Common myeloid progenitor, CD34-positive (primary cell): ENCODE measurements at regions not wholly inside any gene's neighbourhood (a gene's known extent, or its start where the extent isn't known, plus 50 kb on each side); places are given as distances from the start of the nearest gene placed in this dataset.

ENCODE experiments used
- CTCF ChIA-PET: fragments of 350-600 bp; sonication (Branson Sonifier 250); formaldehyde crosslinking; loops from one replicate; lab custom pipeline; 2021; ENCODE audit warnings: antibody characterized with exemption; lab: Charles Lee
- POLR2A ChIA-PET: fragments of 350-600 bp; sonication (Branson Sonifier 250); formaldehyde crosslinking; loops from one replicate; lab custom pipeline; 2021; ENCODE audit warnings: antibody characterized with exemption; lab: Charles Lee
- DNase-seq, 3 donors: peaks; one replicate each; pipeline versions ENCODE4 v3.0.0 to v3.0.0-alpha.2; 2013
- H3K27ac ChIP-seq, 2 experiments: 1 replicate in 1 of 2; 2 replicates in 1 of 2; pipeline ENCODE4 v1.7.0; 2013; ENCODE audit warnings: inconsistent platforms in 2 of 2, low read length in 2 of 2, mild to moderate bottlenecking in 2 of 2, low read depth in 1 of 2, moderate library complexity in 1 of 2; ENCODE audit not compliant: severe bottlenecking in 2 of 2, insufficient read depth in 1 of 2, poor library complexity in 1 of 2
- H3K27me3 ChIP-seq, 5 experiments: replicated peaks in 2 of 5; 1 replicate in 3 of 5; 2 replicates in 2 of 5; pipeline versions ENCODE4 v1.6.1 to v1.7.0; 2013; ENCODE audit warnings: low read length in 4 of 5, mild to moderate bottlenecking in 2 of 5, moderate library complexity in 2 of 5, inconsistent platforms in 1 of 5; ENCODE audit not compliant: insufficient read depth in 5 of 5, control insufficient read depth in 4 of 5
- H3K36me3 ChIP-seq, 4 experiments: 1 replicate in 2 of 4; 2 replicates in 2 of 4; pipeline versions ENCODE4 v1.6.1 to v1.7.0; 2013; ENCODE audit warnings: low read length in 3 of 4, control low read depth in 1 of 4, mild to moderate bottlenecking in 1 of 4; ENCODE audit not compliant: control insufficient read depth in 4 of 4, insufficient read depth in 4 of 4
- H3K4me1 ChIP-seq, 4 experiments: 1 replicate in 3 of 4; 2 replicates in 1 of 4; pipeline versions ENCODE4 v1.6.1 to v1.7.1; 2013; ENCODE audit warnings: low read length in 3 of 4, mild to moderate bottlenecking in 3 of 4, control low read depth in 1 of 4, inconsistent platforms in 1 of 4, moderate library complexity in 1 of 4; ENCODE audit not compliant: control insufficient read depth in 4 of 4, insufficient read depth in 4 of 4; ENCODE audit errors: control extremely low read depth in 1 of 4
- H3K4me3 ChIP-seq, 7 experiments: 1 replicate in 4 of 7; 2 replicates in 3 of 7; pipeline versions ENCODE4 v1.5.1 to v1.7.0; 2013; ENCODE audit warnings: mild to moderate bottlenecking in 7 of 7, low read length in 6 of 7, moderate library complexity in 6 of 7, inconsistent platforms in 2 of 7, low read depth in 2 of 7, control low read depth in 1 of 7; ENCODE audit not compliant: insufficient read depth in 4 of 7, control insufficient read depth in 1 of 7; ENCODE audit errors: extremely low read depth in 1 of 7
- H3K9me3 ChIP-seq, 5 experiments: 1 replicate in 4 of 5; 2 replicates in 1 of 5; pipeline versions ENCODE4 v1.6.1 to v1.7.1; 2013; ENCODE audit warnings: low read length in 4 of 5, mild to moderate bottlenecking in 2 of 5, inconsistent platforms in 1 of 5, low read depth in 1 of 5, moderate library complexity in 1 of 5; ENCODE audit not compliant: control insufficient read depth in 4 of 5, insufficient read depth in 2 of 5; ENCODE audit errors: control extremely low read depth in 1 of 5
- WGBS: methylation state at CpG from one replicate; pipeline ENCODE4 v1.1.5; 2013; ENCODE audit not compliant: insufficient coverage; 5-methylcytosine and 5-hydroxymethylcytosine counted together

DNA sequence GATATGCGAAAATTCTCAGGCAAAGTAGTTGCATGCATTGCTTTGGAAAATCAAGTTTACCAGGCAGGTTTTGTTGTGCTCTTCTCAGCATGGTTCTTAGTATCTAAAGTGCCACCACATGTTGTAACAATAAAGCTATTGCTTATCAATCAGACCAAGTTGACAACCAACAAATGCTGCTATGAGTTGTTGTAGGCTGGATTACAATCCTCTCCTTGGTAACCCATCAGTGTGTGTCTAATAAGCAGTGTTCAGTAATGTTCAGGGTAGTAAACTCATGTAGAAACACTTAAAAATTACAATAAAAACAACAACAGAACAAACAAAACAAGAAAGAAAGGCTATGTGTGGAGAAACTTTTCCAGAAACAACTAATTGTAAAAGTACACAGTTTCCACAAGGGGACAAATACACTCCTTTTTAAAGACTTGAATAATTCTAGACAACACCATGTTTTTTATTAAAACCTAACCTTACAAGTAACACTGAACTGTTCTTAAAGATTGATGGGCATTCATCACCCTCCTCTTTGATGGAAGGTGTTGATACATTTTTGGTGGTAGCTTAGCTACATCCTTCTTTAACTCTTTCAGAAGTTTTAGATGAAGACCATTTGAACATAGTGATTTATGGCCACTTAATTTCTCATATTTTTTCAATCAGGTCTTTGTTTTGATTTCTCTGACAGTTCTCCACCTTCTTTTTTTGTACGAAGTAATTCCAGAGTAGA is 370.9 kb upstream of the SEMA3A start:
- 89% methylated on average over 1 of the region's 2 CpGs for WGBS
- Histone ChIP-seq H3K9me3 (peaks cover 0 to 1% (median 0%) of the 10 kb centered on the region in 5 experiments), H3K27ac (no peak overlapping the region), H3K27me3 (no peaks in the 10 kb centered on the region), H3K4me1 (no peaks in the 10 kb centered on the region), H3K4me3 (no peak overlapping the region), H3K36me3 (no peaks in the 10 kb centered on the region)
- ChIA-PET CTCF (no interaction called here), POLR2A (no interaction called here)
- no peak for DNase-seq

DNA sequence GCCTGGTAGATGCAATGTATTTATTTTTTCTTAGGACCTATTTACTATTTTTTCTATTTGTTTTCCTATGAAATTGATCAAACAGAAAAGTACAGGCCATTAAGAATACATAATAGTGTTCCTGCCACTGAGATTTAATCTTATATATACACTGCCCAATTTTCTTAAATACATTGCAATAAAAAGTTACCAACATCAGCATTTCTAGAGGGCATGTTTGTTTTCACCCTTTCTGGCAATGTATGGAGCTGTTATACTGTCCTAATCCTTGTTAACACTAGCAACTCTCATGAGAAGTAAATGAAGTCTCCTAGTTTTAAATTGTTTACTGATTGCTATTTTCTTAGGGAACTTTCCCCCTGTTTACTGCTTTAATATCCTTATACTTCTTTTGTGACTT is 359.1 kb upstream of the SEMA3A start:
- H3K4me1 ChIP-seq = no peaks in the 10 kb centered on the region
- H3K36me3 ChIP-seq = no peaks in the 10 kb centered on the region
- H3K4me3 ChIP-seq = no peak overlapping the region
- H3K9me3 ChIP-seq = peaks cover 0 to 7% (median 0%) of the 10 kb centered on the region in 5 experiments
- POLR2A ChIA-PET = no interaction called here
- H3K27me3 ChIP-seq = no peaks in the 10 kb centered on the region
- no peak for DNase-seq
- H3K27ac ChIP-seq = no peak overlapping the region
- CTCF ChIA-PET = no interaction called here

DNA sequence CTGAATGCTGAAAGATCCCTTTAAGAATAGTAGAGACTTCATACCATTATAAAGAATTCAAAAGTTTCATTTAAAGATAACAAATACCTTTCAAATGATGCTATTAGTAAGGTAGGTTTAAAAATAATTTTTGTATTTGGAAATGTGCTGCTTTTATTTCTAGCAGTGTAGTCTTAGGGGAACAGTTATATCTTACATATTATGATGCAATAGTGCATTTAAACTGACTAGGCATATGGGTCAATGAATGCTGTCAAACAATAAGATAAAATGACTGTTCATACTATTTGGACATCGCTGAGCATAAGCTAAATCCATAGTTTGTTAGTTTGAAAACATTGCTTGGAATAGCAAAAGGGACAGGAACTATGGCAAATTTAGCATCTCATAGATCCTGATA is 354.8 kb upstream of the SEMA3A start:
- DNase-seq = no peak
- WGBS = no CpG with 5 or more reads among the region's 1 CpG
- H3K27me3 ChIP-seq = no peaks in the 10 kb centered on the region
- no peaks in the 10 kb centered on the region for H3K9me3 ChIP-seq
- no peaks in the 10 kb centered on the region for H3K36me3 ChIP-seq
- H3K4me1 ChIP-seq = no peaks in the 10 kb centered on the region
- no peak overlapping the region for H3K4me3 ChIP-seq
- H3K27ac ChIP-seq = no peak overlapping the region
- CTCF ChIA-PET = no interaction called here
- POLR2A ChIA-PET = no interaction called here

DNA sequence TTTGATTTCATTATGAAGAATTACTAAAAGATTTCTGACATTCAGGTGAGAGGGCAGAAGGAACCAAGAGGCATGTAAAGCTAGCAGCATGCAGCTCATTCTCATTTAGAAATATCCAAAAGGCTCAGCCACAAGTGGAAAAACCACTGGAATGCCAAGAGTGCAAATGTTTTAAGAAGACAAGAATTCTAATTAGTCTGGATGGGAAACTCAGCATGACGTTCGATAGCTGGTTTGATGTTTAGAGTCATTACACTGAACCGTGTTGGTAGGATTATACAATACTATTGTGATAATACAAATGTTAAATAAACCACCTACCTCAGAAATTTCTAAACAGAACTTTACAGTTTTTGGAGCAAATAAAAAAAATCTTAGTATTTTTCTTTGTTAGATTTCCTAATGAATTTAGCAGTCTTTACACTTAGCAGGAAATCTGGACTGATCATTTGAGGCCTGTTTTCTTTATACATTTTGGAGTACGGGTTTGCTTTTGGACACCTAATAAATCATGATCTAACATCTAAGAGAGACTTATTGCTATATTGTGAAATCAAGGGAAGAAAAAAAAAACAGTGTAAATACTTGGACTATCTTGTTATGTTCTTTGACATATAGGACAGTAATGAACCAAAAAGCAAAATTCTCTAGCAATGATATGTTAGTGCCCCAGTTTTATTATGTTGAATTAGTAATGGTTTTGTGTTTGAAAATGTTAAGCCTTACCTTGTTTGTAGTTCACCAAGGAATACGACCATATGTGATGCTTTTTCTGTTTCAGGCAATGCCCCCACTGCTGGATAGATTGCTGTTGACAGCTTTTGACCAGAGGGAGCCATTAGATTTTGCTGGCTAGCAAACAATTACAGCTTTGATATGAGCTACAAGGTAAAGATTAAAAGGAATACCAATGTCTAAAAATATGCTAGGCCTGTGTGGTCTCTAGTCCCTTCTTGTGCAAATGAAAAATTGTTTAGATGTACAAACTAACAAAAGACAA is 354.1 kb upstream of the SEMA3A start:
- Histone ChIP-seq H3K9me3 (no peaks in the 10 kb centered on the region), H3K36me3 (no peaks in the 10 kb centered on the region), H3K27me3 (no peaks in the 10 kb centered on the region), H3K4me3 (no peak overlapping the region), H3K27ac (no peak overlapping the region), H3K4me1 (no peaks in the 10 kb centered on the region)
- ChIA-PET CTCF (no interaction called here), POLR2A (no interaction called here)
- 100% methylated on average over 1 of the region's 5 CpGs for WGBS
- no peak for DNase-seq

DNA sequence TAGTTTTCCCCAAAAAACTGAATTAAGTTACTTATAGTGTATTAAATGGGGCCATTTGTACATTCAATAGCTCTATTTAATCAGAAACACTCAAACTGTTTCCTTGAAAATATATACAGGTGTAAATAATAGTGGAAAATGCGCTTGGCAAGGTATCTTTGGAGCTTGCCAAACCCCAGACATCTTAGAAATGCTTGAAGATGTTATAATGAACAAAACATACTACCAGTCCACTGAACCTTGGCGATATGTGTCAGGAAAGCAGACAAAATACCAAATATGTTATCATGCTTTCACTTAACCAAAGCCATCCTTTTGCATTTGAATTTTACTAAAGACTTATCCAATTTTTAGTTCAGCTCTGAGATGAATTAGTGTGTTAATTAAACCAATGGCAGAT is 352.7 kb upstream of the SEMA3A start:
- H3K27me3 ChIP-seq = no peaks in the 10 kb centered on the region
- CTCF ChIA-PET = interaction anchor here (0.9 to 1.2 kb wide), 2 partner anchors 8 to 101 kb away, joined by 3 read pairs; no protein-coding TSS in a partner anchor
- WGBS = no CpG with 5 or more reads among the region's 2 CpGs

DNA sequence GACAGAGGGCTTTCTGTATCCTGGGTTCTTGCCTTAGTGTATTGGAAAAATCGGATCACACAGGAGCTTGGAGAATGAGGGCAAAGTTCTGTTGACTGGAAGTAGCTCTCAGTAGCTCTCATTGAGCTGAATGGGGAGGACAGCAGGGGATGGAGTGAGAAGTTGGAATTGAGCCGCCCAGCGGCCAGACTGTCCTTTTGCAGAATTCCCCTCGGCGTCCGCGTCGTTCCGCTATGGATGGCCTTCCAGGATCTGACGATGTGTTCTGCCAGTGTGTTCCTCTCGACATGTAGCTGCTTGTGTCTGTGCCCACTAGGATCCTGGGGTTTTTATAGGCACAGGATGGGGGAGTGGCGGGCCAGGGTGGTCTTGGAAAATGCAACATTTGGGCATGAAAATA is 351.8 kb upstream of the SEMA3A start:
- Histone ChIP-seq H3K36me3 (no peaks in the 10 kb centered on the region), H3K4me1 (no peaks in the 10 kb centered on the region), H3K4me3 (no peak overlapping the region), H3K9me3 (no peaks in the 10 kb centered on the region), H3K27me3 (no peaks in the 10 kb centered on the region), H3K27ac (no peak overlapping the region)
- DNase-seq = no peak
- ChIA-PET POLR2A (no interaction called here), CTCF (interaction anchor here (1.2 kb wide), 1 partner anchor 102 kb away, joined by 3 read pairs; no protein-coding TSS in a partner anchor)
- WGBS = 96% methylated on average over 12 of the region's 12 CpGs

More for the DNA sequence above, 352.7 kb upstream of the SEMA3A start:
- Histone ChIP-seq H3K27ac (no peak overlapping the region), H3K9me3 (no peaks in the 10 kb centered on the region), H3K36me3 (no peaks in the 10 kb centered on the region), H3K4me3 (no peak overlapping the region), H3K4me1 (no peaks in the 10 kb centered on the region)
- POLR2A ChIA-PET = no interaction called here
- no peak for DNase-seq

DNA sequence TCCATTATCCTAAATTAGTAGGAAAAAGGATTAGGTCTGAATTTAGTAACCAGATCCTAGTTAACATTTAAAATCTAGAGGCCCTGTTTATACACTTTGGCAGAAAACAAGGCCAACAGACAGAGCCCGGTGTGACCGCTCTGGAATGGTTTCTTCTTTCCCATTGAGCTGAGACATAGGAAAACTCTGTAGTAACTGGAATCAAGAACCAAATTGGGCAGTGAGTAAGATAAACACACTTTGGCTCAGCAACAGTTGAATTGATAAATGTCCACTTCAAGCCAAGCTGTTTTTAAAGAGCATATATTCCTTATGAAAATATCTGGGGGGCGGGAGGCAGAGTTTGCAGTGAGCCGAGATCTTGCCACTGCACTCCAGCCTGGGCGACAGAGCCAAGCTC is 343.7 kb upstream of the SEMA3A start:
- DNase-seq = no peak
- ChIA-PET POLR2A (no interaction called here), CTCF (interaction anchor here (1.3 kb wide), 1 partner anchor 9 kb away, joined by 3 read pairs; no protein-coding TSS in a partner anchor)
- no peak overlapping the region for H3K4me3 ChIP-seq
- H3K4me1 ChIP-seq = no peaks in the 10 kb centered on the region
- WGBS = 92% methylated on average over 2 of the region's 5 CpGs
- H3K36me3 ChIP-seq = no peaks in the 10 kb centered on the region
- H3K27me3 ChIP-seq = no peaks in the 10 kb centered on the region
- H3K27ac ChIP-seq = no peak overlapping the region
- H3K9me3 ChIP-seq = no peaks in the 10 kb centered on the region
